Stimulated activated CD4-positive, alpha-beta T cell treated with anti-CD3 and anti-CD28 coated beads, Interleukin-12 subunit alpha, Interleukin-12 subunit beta, amount 100 ng/mL, for 4 hours (primary cell): ENCODE measurements at regions not wholly inside any gene's neighbourhood (a gene's known extent, or its start where the extent isn't known, plus 50 kb on each side); places are given as distances from the start of the nearest gene placed in this dataset.
"Not testable (repeated sequence)": the region's sequence is repeated elsewhere in the genome, so short reads cannot be mapped to it uniquely, and the experiment has no call there.

Source experiments
- DNase-seq: peaks from one replicate; pipeline ENCODE4 v3.0.0-alpha.2; 2020

- DNase-seq: no peak
Observed at GRCh38 chr16:59455497-59455896, 721.4 kb upstream of the GOT2 start.

DNA sequence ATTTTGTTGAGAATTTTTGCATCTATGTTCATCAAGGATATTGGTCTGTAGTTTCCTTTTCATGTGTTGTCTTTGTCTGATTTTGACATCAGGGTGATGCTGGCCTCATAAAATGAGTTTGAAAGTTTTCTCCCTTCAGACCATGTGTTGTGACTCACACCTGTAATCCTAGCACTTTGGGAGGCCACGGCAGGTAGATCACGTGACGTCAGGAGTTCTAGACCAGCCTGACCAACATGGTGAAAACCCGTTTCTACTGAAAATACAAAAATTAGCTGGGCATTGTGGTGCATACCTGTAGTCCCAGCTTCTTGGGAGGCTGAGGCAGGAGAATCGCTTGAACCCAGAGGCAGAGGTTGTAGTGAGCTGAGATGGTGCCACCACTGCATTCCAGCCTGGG is 716.4 kb upstream of the GOT2 start:
- DNase-seq: not testable (repeated sequence)

DNA sequence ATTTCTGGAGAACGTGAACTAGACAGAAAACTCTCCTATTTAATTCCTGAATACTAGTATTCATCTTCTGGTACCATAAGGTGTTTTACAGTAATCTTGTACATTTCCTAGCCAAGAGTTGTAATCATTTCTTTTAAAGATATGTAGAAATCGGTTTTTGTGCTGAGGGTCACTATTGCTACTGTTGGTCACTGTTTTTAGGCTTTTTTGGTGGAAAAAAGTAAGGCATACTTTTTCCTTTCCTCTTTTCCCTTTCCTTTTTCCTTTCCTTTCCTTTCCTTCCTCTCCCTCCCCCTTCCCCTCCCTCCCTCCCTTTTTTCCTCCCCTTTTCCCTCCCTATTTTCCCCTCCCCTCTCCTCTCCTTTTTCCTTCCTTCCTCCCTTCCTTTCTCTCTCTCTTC is 706.4 kb upstream of the GOT2 start:
- no peak for DNase-seq

DNA sequence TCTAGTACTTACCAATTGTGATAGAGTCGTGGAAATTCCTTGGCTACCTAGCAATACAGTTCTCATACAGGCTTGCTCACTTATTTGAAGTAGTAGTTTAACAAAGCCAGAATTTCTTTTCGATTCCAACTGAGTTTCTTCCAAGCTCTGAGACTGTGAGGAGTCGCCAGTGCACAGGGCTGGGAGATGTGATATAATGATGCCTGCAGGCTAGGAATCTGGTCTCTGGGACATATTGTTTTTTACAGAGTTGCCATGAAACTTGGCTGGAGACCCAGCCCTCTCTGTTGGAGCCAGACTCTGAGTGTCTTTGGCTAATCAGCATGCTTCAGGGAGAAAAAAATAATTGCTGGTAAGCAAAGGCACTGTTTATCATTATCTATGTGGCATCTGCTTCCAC is 698.8 kb upstream of the GOT2 start:
- no peak for DNase-seq

DNA sequence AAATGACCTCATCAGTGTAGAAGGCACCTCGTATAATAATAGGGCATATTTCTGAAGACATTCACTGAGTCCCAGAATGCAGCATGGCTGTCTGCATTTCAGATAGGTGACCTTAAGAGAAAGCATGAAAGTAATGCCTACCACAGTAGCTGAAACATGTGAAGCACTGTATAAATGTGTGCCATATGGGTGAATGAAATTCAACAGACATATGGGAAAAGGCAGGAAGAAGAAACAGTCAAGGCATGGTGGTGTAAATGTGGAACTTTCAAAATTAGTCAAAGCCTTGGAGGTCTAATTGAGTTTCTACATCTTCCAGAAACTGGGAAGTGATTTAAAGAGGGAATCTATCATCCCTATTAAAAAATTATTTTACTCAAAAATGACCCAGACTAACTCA is 698.2 kb upstream of the GOT2 start:
- DNase-seq: no peak

- DNase-seq: no peak
Observed at GRCh38 chr16:59424714-59425273, 690.7 kb upstream of the GOT2 start.

DNA sequence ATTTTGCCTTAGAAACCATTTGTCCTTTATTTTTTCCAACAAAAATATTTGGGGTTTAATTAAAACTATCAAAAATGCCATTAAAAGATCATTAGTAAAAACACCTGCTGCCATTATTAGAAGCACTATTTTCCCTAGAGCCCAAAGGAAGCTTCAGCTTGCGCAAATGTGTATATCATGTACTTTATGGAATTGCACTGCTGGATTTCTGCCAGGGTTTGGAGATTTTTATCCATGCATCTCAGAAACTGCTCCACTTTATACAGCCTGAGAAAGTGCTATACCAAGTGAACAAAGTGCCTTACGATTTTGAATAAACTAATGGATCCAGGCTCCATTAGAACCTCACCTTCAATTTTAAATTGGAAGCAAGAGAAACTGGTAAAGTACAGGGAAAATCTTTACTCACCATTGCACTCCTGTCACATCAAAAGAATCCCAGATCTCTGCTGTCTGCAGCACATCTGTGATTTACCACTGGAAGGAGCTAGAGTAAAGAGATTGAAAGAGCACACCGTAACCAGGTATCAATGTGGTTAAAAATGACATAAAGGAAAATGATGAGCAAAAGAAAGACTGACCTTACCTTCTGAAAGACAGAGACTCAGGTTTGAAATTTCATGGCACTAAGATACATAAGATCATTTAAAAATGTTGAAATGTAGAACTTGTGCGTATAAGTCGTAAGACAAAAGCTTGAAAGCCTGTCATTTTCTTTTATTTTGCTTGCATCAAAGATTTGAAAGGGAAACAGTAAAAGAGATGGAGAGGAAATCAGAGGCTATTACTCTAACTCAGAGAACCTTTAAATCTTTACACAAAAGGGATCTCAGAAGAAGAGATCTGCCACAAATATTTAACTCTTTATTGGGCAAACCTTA is 678.1 kb upstream of the GOT2 start:
- DNase-seq: no peak

GRCh38 chr16:59410451-59410850 is 676.3 kb upstream of the GOT2 start:
- no peak for DNase-seq

DNA sequence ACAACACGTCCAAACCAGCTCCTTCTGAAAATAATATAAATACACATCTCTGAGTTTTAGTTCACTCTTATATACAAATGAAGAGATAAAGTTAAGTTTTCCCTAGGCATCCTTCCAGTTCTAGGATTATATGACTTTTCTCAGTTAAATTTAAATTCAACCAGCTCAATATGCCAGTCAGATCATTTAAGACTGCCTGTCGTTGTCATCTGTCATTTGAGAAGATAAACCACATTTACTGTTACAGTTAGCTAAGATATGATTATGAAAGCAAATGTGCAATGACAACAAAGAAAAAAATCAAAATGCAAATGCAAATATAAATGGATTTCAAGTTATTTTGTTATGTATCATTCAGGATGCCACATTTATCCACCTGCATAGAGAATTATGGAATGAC is 671.7 kb upstream of the GOT2 start:
- no peak for DNase-seq

DNA sequence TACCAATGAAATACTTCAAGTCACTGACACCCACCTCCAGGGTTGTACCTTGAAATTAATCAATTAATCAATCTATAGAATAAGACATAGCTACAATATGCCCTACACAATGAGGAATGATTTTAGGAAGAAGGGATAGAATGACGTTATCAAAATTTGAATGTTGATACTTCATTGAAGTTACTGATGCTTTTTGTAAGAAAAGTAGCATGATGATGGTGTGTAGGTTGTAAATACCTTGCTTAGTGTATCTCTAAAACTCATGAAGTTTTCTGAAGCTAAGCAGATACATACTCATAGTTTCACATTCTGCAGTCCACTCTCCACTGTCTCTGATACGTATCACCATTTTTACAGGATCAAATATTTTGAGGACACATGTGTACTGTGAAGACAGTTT is 670.4 kb upstream of the GOT2 start:
- no peak for DNase-seq

GRCh38 chr16:59400830-59401229 is 666.7 kb upstream of the GOT2 start:
- DNase-seq: no peak

DNA sequence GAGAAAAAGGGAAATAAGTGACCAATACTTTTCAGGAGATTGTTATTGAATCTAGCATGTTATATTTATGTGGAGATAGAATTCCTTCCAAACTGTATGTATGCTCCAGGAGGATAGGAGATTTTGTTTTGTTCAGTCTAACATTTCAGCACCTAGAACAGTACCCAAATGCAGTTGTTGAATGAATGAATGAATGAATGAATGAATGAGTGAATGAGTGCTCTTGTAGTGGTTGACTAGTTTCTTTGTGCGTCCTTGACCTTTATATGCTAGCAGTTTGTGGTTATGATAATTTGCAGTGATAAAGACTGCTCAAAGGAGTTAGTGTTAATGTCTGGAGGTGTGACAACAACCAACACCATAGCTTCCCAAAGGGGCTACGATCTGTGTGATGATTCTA is 663.5 kb upstream of the GOT2 start:
- DNase-seq: no peak

GRCh38 chr16:59394526-59394925 is 660.4 kb upstream of the GOT2 start:
- DNase-seq: no peak

DNA sequence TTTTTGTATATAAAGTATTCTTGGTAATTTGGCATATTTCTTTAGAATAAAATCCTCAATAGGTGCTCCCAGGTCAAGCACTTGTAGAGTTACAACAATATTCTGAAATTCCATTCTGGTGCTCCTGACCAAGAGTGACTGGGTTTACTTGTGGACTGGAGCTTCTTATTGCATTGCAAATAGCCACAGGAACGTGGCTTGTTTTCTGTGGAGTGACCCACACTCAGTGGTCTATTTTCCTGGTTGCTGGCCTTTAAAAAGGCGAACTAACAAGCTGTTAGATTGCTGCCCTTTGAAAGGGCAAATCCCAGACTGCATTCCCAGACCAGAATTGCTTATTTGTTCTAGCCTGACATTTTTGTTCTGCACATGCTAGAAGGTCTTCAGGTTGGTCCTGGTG is 658.8 kb upstream of the GOT2 start:
- no peak for DNase-seq

DNA sequence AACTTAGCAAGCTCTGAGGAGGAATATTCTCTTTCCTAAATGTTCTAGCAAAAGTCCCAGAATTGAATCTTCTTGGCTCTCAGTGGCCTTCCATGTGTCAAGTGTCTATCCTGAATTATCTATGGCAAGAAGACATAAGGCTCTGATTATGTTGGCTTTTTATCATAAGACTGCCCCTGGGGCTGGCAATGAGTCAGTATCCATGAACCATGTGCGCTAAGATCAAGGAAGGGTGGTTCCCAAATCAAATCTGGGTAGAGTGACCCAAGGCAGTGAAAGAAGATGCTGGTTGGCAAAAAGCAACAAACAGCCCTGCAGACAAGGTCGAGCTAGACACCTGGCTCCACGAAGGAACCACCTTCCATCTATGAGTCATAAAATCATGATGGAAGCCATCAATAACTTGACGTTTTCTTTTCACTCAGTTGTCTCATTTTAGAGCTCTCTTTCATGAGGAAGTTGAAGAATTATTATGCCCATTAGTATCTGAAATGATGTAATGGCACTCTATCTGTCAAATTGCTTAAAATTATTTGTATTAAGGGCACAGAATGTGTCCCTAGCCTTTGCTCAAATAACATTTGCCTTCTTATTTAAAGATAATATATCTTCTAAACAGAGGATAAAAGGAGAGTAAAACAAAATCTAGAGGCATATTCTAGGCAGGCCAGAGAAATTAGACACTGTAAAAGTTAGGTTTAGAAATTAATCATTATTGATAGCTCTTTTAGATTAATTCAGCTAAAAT is 657.7 kb upstream of the GOT2 start:
- DNase-seq: no peak

DNA sequence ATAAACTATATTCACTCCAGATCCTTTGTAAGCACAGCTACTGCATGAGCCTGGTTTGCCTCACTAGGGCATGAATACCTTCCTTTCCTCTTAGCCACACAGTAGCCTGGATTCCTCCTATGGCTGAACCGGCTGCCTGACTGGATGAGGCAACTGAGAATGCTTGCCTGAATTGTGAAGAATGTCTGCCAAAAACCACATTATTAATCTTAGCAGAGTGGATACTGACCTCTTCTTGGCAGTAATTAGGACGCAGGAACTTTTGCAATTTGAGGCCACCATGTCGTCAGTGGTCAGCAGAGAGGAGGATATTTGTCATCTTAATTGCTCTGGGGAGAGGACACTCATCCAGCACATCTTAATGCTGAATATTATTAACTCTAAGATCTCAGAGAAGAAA is 651.8 kb upstream of the GOT2 start:
- no peak for DNase-seq

DNA sequence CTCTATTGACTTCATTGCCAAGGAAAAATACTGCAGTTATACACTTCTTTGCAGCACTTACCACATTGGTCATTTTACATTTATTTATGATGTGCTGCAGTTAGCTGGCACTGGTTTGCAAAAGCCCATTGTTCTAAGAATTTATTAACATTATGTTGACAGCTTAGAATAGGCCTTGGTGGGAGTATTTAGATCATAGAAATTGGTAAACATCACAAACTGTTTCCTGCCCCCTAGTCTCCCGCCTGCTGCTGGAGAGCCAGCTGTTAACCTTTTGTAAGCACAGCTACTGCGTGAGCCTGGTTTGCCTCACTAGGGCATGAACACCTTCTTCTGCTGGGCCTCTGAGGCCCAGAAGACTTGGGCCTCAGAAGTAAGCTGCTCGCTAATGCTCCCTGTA is 651.4 kb upstream of the GOT2 start:
- no peak for DNase-seq

GRCh38 chr16:59373632-59374031 is 639.5 kb upstream of the GOT2 start:
- DNase-seq: no peak

GRCh38 chr16:59370717-59371116 is 636.6 kb upstream of the GOT2 start:
- no peak for DNase-seq

DNA sequence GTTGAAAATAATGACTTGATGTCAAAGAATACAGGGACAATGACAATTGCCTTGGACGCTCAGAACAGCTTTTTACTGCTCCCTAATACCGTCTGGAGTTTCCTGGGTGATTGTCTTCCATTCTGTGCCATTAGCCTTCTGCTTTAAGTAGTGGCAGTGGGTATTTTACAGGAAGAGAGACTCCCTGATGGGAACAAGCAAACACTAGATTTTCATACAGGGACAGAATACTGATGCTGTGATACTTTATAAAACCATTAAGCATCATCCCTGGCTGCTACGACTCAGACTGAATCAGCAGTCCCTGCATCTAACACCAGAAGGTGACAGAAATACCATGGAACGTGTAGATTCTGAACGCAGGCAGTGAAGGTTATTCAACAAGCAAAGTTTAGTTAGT is 635.4 kb upstream of the GOT2 start:
- no peak for DNase-seq

GRCh38 chr16:59368586-59368985 is 634.5 kb upstream of the GOT2 start:
- no peak for DNase-seq

DNA sequence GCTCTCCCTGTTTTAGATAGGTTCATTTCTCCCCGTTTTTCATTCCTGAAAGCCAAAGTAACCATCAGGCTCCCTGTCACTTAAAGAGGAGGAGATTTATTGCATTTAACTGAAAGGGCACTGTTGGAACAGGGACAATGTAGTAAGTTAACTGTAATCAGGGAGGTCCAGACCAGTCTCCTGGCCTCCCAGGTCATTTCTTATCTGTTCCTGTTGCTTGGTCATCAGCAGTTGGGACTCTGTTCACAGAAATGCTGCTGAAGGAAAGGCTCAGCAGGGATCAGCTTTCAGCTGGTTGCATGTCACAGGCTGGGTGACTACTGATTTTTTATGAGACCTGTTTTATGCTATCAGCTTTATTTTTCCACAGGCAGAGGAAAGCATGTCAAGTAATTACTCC is 622.6 kb upstream of the GOT2 start:
- no peak for DNase-seq

DNA sequence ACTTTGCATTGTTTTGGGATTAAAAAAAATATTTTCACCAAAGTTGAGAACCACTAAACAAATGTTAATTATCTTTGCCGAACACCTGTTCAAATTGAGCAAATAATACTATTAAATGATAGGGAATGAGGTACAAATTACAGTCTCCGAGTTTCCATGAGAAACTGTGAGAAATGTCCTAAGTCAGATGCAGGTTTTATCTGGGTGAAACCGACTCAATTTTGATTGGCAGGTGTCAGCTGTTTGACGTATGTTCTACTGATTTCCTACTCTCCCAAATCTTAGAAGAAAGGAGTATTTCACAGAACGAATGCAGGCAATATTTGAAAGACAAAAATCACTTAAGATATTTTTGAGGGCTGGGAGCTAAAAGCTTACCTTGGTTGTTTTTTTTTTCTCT is 622.0 kb upstream of the GOT2 start:
- DNase-seq: no peak

DNA sequence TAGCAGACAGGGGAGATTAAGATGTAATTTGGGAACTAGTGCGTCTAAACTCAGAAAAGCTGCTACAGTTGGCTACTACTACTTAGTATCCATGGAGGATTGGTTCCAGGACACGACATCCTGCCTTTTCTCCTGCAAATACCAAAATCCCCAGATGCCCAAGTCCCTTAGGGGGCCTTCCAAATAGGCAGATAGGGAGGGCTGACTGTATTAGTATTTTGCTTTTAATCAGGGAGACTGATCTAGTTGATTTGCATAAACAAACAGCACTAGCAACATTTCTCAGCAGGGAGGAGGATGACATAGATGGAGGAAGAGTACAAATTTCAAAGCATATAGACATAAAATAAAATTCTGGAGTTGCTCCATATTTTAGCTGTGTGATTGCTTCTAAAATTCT is 621.6 kb upstream of the GOT2 start:
- DNase-seq: no peak
